NCI-H128 (cell line): ENCODE measurements at regions not wholly inside any gene's neighbourhood (a gene's known extent, or its start where the extent isn't known, plus 50 kb on each side); places are given as distances from the start of the nearest gene placed in this dataset.

Experiments used
- DNase-seq: peaks from one replicate; lab custom pipeline; 2025; ENCODE audit not compliant: unreplicated experiment; lab: John Stamatoyannopoulos, UW

DNA sequence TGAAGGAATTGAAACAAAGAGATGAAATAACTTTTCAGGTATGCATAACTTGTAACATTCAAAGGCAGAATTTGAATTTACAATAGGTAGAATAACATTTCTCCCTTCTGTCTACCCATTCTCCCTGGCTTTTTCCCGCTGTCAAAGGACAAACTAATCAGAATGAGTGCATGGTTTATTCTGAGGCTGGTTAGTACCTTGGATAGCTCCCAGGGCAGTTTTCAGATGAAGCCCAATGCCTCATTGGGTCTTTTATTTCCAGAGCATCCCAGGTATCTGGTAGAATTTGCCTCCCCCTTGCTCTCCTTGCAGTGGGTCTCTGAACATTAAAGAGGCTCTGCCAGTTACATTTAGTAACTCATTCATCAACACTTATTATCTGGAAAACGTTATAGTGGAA is 665.5 kb downstream of the BCKDHB start:
- DNase-seq: no peak

DNA sequence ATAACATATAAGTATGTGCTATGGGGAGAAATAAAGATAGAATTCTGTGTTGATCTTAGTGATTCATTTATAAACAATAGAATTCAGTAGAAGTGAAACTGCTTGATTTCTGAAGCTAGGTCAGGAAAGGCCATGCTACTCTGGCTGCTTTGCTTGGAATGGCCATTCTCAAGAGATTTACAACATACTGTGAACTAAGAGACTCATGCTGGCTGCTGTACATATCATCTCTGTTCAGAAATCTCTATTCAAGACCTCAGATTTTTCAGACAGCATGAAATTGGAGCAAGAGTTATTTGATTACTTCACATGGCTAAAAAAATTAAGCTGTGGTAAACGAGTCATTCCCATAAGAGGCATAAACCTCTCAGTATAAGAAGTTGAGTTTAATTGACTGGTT is 662.6 kb downstream of the BCKDHB start:
- DNase-seq: no peak

DNA sequence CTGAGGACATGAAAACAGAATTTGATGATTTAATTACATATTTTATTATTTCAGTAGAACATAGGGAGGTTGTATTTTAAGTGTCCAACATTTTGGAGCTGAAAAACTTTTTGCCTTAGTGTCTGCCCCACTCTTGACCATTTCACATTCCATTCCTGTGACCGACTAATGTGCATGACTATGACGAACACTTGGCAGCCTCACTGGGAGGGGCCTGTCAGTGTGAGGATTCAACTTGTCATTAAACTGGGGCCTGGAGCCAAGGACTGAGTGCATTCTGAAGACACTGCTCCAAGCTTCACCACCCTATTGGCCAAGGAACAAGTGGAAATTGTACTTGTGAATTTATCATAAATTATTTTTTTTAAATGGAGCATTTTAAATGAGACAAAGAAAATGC is 661.3 kb downstream of the BCKDHB start:
- no peak for DNase-seq

DNA sequence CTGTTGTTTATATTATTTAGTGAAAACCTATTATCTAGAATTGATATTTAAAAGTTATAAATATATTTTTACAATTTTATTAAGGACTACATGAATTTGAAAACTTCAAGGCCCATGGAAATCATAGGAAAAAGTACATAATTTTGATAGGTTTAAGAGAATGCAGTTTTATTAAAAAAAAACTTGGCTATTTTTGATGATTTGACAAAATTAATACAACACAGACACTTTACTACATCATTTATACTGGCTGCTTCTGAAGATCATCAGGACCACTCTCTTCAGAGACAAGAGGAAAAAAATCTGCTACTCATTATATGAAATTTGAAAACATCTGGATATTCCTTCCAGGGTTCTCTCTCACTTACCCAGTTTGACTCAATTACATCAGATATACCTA is 637.7 kb downstream of the BCKDHB start:
- no peak for DNase-seq

- DNase-seq: no peak
Measured at GRCh38 chr6:80742481-80742880, 636.0 kb downstream of the BCKDHB start.

- no peak for DNase-seq
Measured at GRCh38 chr6:80733641-80734040, 627.2 kb downstream of the BCKDHB start.

- no peak for DNase-seq
Measured at GRCh38 chr6:80728830-80729229, 622.4 kb downstream of the BCKDHB start.

- DNase-seq: no peak
Measured at GRCh38 chr6:80728101-80728750, 621.8 kb downstream of the BCKDHB start.

DNA sequence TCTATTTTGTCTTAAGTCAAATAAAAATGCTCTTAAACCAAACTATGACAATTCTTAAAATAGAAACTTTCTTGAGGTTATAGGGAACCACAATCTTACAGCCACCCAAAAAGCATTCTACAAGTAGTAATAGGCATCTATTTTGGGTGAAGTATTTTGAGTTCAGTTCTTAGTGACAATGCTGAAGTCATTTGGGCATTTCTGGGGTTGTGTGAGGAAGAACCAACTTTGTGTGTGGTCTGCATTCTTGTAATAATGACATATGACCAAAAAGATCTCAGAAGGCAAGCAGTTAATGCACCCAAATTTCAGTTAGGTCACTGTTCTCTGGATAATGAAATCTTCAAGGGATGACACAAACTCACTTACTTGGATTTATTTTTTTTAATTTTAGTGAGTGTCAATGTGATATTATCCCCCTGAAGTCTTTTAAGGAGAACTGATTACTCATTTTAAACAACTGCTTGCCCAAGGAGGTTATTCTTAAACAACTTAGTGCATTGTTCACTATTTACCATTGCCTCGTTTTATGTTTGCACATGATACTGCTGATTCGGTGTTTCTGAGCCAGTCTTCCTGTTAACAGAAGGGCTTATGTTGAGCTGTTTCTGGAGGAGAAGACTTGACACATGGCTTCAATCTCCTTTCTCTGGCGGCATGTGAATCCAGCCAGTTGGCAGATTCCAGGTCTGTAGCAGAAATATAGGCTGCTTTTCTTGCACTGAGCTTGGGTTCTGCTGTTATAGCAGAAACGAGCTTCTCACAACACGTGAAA is 618.9 kb downstream of the BCKDHB start:
- no peak for DNase-seq

- DNase-seq: no peak
Measured at GRCh38 chr6:80720824-80721223, 614.4 kb downstream of the BCKDHB start.

DNA sequence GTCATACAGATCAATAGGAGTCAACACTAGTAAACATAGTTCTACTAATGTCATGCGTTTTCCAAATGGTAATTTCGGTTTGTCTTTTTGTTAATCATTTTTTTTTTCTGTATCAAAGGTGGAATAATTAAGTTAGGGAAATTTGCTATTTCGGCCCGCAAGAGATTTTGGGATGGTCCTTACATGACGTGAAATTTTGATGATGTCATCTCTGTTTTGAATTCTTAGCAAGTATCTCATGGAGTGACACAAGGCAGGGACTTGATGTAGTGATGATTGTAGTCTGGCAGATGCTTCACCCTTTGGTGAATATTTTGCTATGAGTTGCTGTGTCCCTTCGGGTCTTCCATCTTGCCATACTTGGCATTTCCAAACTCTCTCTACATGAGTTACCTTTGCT is 608.0 kb downstream of the BCKDHB start:
- DNase-seq: no peak

DNA sequence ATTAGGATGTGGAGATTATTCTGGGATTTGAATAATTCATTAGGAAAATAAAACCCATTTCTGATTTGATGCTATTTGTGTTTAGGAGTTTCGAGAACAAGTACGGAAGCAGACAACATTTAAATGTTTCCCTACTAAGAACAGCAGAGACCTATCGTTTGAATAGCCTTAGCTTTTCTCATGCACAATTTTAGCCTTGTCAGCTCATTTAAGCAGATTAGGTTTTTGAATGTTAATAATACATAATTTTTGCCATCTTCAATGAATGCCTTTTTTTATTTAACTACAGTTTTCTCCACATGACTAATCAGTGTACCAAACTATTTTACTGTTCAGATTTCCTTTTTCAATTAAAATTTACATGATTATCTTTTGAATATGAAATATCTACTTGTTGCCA is 592.0 kb downstream of the BCKDHB start:
- no peak for DNase-seq

GRCh38 chr6:80696268-80696667 is 589.8 kb downstream of the BCKDHB start:
- DNase-seq: no peak

DNA sequence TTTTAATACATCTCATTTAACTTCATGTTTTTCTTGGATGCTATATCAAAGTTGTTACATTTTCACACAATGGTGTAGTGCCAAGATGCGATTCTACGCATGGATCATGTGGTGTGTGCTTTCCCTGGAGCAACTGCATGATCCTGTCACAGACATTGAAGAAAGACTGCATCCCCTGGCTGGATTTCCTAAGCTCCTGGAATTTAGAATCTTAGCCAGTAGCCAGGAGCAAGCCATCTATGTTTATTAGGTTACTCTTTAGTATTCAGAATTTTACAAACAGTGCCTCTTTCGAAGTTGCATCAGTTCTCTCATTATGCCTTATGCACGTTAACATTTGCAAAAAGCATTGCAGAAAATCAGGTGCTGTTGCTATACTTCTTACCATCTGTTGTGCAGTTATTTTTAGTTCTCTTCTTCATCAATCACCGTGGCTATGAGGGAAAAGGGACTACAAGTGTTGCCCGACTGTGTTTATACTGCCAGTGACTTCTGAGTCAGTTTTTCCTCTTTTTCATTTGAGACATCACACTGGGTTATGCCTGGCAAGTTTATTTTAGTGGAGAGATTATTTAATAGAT is 584.2 kb downstream of the BCKDHB start:
- no peak for DNase-seq

DNA sequence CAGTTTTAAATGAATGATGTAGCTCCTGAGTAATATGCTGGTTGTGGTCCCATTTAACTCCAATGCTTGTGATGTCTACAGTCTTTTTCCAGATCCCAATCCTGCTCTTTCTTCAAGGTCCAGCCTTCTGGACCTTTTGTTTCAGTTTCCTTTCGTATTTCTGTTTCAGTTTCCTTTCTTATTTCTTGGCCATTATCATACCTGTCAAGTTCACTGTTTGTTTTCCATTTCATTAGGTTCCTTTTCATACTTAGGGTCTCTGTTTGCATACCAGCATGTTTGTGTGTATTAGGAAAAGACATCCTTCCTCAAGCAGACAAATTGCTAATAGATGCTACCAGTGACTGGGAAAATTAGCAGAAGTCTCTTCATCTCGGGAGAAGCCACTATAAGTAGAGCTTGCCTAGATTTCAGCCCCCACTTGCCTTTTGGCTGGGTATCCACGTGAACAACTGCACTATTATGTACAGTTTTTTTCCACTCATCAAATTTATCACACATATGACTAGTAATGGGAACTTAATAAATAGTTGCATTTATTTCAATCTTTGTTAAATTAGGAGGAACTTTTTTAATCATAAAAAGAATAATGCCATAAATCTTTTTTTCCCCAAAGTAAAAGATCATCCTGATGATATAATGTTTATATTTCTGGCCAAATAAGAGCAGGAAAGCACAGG is 583.4 kb downstream of the BCKDHB start:
- DNase-seq: no peak

DNA sequence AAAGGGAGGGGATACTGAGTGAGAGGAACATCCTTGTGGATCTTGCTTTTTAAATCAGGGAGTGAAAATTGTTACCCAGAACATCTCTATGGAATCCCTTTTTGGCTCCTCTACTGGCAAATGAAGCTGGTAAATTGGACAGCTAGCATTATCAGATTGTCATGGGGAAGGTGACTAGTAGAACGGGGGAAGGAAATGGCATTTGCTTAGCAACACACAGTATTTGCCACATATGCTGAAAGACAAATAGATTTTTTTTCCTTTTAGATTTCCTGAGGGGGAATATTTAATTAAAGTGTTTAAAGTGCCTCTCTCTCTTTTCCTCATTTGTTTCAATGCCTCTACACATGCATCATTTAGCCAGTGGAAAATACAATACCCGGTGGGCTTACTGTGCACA is 573.5 kb downstream of the BCKDHB start:
- DNase-seq: no peak

GRCh38 chr6:80676386-80676785 is 569.9 kb downstream of the BCKDHB start:
- DNase-seq: no peak

DNA sequence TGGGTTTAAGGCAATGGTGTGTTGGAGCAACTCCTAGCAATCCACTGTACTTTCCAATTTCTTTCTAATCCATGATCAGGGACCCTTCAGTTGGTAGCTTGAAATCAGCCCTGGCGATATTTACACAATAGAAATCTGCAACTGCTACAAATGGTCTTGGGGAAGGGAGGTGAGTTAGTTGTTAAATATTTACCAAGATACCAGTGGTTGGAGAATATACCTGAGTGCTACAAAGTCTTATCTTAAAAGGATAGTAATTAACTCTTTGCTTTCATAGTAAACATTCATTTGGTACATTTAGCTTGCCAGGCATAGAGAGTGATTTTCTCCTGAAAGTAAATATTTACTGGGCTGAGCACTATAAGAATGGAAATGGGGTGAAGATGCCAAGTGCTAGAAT is 568.2 kb downstream of the BCKDHB start:
- DNase-seq: no peak

GRCh38 chr6:80673367-80673766 is 566.9 kb downstream of the BCKDHB start:
- DNase-seq: no peak

- no peak for DNase-seq
Measured at GRCh38 chr6:80667006-80667405, 560.5 kb downstream of the BCKDHB start.

GRCh38 chr6:80658926-80659325 is 552.5 kb downstream of the BCKDHB start:
- no peak for DNase-seq

GRCh38 chr6:80647156-80647555 is 540.7 kb downstream of the BCKDHB start:
- DNase-seq: no peak
